Right lobe of liver (tissue), 6 donors: ENCODE measurements at regions not wholly inside any gene's neighbourhood (a gene's known extent, or its start where the extent isn't known, plus 50 kb on each side); places are given as distances from the start of the nearest gene placed in this dataset.

Experiments
- ATAC-seq, 4 donors: fragments of 200-7000 bp; cut with Tn5 transposase; one replicate each; pipeline ENCODE4 v1.9.1; 2020; ENCODE audit warnings: mild to moderate bottlenecking in 4 of 4, moderate library complexity in 4 of 4
- DNase-seq, 3 donors: peaks; one replicate each; pipeline ENCODE4 v3.0.0-alpha.2; 2020
- H3K27ac ChIP-seq, 3 donors: fragments of 200-600 bp; one replicate each; pipeline ENCODE4 v1.8.0; 2022
- H3K27me3 ChIP-seq, 2 donors: fragments of 200-600 bp; one replicate each; pipeline ENCODE4 v1.8.0; 2022
- H3K36me3 ChIP-seq, 4 donors: fragments of 200-600 bp; sonication (generic) in 1 of 4; one replicate each; pipeline versions ENCODE4 v1.5.1 to v1.8.0; 2017 to 2022; ENCODE audit warnings: control low read depth in 1 of 4
- H3K4me1 ChIP-seq, 4 donors: fragments of 200-600 bp; sonication (generic) in 1 of 4; one replicate each; pipeline versions ENCODE4 v1.5.1 to v1.8.0; 2017 to 2022; ENCODE audit warnings: control low read depth in 1 of 4
- H3K4me3 ChIP-seq, 3 donors: fragments of 200-600 bp; one replicate each; pipeline ENCODE4 v1.8.0; 2022
- H3K9me3 ChIP-seq, 4 donors: fragments of 200-600 bp; sonication (generic) in 1 of 4; one replicate each; pipeline versions ENCODE4 v1.5.1 to v1.8.0; 2017 to 2022; ENCODE audit warnings: control low read depth in 1 of 4
- POLR2A ChIP-seq: fragments of 450-650 bp; IDR thresholded peaks from one replicate; pipeline ENCODE4 v1.6.1; 2017; ENCODE audit warnings: antibody characterized with exemption, mild to moderate bottlenecking
- WGBS: methylation state at CpG from one replicate; pipeline ENCODE4 v1.1.6; 2018; ENCODE audit warnings: low coverage, low lambda C conversion rate; ENCODE audit not compliant: insufficient coverage; ENCODE audit errors: missing lambda C conversion rate; 5-methylcytosine and 5-hydroxymethylcytosine counted together
- intact Hi-C, 2 donors: fragments of 100-400 bp; cut with DNase I; formaldehyde crosslinking; loops; one replicate each; pipeline versions ENCODE4 v1.11.2 to v1.14.1; 2022
- TF ChIP-seq, protein P1 (sequence below), 4 donors: fragments of 200-600 bp in 3 of 4; fragments of 450-650 bp in 1 of 4; IDR thresholded peaks; one replicate each; pipeline versions ENCODE4 v1.5.1 to v1.8.0; 2016 to 2022; ENCODE audit warnings: antibody characterized with exemption in 4 of 4, mild to moderate bottlenecking in 2 of 4
- donor health status: DM: no; HTN: yes; CAD: no.
- donor health status: DM: no; HTN: no; CAD: no.
- donor health status: DM: no; HTN: no; CAD: no.
- donor health status: DM: no; HTN: yes; CAD: no.
- donor health status: DM: no; HTN: yes; CAD: no.

DNA sequence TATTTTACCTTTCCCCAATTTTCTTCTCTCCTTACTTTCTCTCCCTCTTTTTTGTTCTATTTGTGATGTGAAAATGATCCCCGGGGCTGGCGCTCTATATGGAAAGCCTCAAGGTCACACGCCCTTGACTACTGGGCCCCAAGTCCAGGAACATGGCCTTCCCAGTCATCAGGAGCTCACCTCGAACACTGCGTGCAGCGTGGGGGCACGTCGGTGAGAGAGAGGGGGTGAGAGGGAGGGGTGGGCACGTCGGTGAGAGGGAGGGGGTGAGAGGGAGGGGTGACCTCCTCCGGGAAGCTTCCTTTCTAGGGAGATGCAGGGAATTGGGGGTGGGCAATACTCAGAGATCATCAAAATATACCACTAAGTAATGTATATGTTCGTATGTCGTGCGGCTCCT lies 94.6 kb upstream of the TMPRSS2 start:
- intact Hi-C loops = no loop called here
- Histone ChIP-seq H3K4me3 (no peak overlapping the region), H3K9me3 (no peaks in the 10 kb centered on the region), H3K27me3 (no peaks in the 10 kb centered on the region), H3K27ac (no peak overlapping the region), H3K4me1 (peaks cover 0 to 15% (median 0%) of the 10 kb centered on the region in 4 donors), H3K36me3 (no peaks in the 10 kb centered on the region)
- TF ChIP-seq POLR2A = no peak
- TF ChIP-seq, protein P1, sequence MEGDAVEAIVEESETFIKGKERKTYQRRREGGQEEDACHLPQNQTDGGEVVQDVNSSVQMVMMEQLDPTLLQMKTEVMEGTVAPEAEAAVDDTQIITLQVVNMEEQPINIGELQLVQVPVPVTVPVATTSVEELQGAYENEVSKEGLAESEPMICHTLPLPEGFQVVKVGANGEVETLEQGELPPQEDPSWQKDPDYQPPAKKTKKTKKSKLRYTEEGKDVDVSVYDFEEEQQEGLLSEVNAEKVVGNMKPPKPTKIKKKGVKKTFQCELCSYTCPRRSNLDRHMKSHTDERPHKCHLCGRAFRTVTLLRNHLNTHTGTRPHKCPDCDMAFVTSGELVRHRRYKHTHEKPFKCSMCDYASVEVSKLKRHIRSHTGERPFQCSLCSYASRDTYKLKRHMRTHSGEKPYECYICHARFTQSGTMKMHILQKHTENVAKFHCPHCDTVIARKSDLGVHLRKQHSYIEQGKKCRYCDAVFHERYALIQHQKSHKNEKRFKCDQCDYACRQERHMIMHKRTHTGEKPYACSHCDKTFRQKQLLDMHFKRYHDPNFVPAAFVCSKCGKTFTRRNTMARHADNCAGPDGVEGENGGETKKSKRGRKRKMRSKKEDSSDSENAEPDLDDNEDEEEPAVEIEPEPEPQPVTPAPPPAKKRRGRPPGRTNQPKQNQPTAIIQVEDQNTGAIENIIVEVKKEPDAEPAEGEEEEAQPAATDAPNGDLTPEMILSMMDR (IDR thresholded peaks at IDR 0.05) = no peak
- 89% methylated on average over 7 of the region's 14 CpGs for WGBS
- no peak for ATAC-seq
- peak in 1 of 3 donors; percentile 4 for DNase-seq

DNA sequence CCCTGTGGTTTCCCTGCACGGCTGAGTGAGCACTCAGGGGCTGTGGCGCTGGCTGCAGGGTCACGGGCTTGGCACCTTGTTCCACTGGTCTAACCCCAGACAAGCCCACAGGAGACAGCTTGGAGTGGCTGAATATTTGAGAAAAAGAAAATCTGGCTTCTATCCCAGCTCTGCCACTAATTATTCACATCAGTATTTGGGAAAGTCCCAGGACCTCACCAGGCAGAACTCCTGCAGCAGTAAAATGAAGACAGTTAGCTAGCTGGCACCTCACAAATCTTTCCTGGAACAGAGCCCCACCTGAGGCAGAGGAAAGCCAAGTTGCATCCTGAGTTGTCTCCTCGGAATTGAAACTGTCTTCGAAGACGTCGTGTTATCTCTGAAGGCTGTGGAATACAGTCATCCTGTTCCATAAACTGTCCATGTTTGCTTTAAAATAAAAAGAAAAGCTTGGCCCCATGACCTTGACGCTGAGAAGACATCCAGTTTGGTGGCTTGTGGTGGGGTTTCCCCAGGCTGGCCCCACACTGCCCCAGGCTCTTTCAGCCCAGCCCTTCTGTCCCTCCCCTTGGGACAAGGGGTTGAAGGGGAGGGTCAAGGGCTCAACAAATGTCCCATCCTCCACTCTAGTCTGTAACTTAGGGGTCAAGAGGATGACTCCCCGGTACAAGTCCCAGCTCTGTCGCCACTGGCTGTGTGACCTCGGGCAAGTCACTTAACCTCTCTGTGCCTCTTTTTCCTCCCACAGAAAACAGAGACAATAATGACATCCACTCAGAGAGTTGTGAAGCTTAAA lies 93.8 kb upstream of the TMPRSS2 start:
- Histone ChIP-seq H3K4me3 (no peak overlapping the region), H3K27me3 (no peaks in the 10 kb centered on the region), H3K27ac (no peak overlapping the region), H3K36me3 (no peaks in the 10 kb centered on the region), H3K9me3 (no peaks in the 10 kb centered on the region), H3K4me1 (peaks cover 0 to 15% (median 0%) of the 10 kb centered on the region in 4 donors)
- ATAC-seq (peak in 1 of 4 donors; percentile 42), DNase-seq (no peak)
- no peak for TF ChIP-seq POLR2A
- TF ChIP-seq, protein P1 (IDR thresholded peaks at IDR 0.05) = no peak
- intact Hi-C loops = no loop called here
- 43% methylated on average over 6 of the region's 11 CpGs for WGBS

DNA sequence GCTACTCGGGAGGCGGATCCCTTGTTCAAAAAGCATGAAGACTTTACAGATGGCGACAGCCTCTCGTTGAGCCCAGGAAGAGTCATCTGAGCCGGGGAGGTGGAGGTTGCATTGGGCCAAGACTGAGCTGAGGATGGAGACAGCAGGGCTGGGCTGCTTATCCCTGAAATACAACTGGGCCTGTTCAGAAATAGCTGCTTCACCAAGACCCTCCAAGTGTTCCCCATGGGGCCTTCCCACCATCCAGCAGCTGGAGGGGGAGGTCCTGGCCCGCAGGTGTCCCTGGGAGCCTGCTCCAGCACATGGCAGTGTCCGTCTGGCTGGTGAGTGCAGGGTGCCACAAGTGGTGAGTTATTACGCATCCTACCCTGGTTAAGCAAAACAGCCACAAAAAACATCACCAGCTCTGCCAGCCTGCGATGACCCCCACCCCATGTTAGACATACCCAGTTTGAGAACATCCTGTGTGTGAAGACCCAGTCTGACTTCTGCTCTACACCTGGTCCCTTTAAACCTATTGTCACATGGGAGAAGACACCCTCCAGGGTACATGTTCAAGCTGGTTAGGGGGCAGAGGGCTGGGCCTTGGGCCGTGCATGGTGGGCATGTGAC lies 93.1 kb upstream of the TMPRSS2 start:
- no peaks in the 10 kb centered on the region for H3K36me3 ChIP-seq
- H3K4me1 ChIP-seq = peaks cover 0 to 15% (median 0%) of the 10 kb centered on the region in 4 donors
- no peaks in the 10 kb centered on the region for H3K9me3 ChIP-seq
- H3K4me3 ChIP-seq = no peak overlapping the region
- TF ChIP-seq, protein P1 (IDR thresholded peaks at IDR 0.05) = no peak
- no peak for TF ChIP-seq POLR2A
- H3K27me3 ChIP-seq = no peaks in the 10 kb centered on the region
- no peak for DNase-seq
- intact Hi-C loops = no loop called here
- ATAC-seq = no peak
- no peak overlapping the region for H3K27ac ChIP-seq
- WGBS = 93% methylated on average over 3 of the region's 10 CpGs

DNA sequence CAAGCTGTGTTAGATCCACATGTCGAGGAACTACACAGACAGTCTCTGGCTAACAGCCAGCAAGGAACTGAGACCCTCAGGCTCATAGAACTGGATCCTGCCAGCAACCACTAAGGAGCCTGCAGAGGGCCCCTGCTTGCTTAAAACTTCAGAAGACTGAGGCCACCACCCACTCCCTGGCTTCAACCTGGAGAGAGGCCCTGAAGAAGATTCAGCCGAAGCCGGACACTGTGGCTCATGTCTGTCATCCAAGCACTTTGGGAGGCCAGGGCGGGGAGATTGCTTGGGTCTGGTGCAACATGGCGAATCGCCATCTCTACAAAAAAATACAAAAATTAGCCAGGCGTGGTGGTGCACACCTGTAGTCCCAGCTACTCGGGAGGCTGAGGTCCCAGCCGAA lies 92.6 kb upstream of the TMPRSS2 start:
- ATAC-seq (no peak), DNase-seq (no peak)
- intact Hi-C loops = no loop called here
- 83% methylated on average over 5 of the region's 9 CpGs for WGBS
- TF ChIP-seq POLR2A = no peak
- TF ChIP-seq, protein P1 (IDR thresholded peaks at IDR 0.05) = no peak
- H3K4me1 ChIP-seq = peaks cover 0 to 12% (median 0%) of the 10 kb centered on the region in 4 donors
- no peak overlapping the region for H3K4me3 ChIP-seq
- H3K36me3 ChIP-seq = no peaks in the 10 kb centered on the region
- H3K27me3 ChIP-seq = no peaks in the 10 kb centered on the region
- H3K9me3 ChIP-seq = no peaks in the 10 kb centered on the region
- no peak overlapping the region for H3K27ac ChIP-seq
